Astrocyte of the hippocampus (primary cell): ENCODE measurements at regions not wholly inside any gene's neighbourhood (a gene's known extent, or its start where the extent isn't known, plus 50 kb on each side); places are given as distances from the start of the nearest gene placed in this dataset.
"Not testable (repeated sequence)": the region's sequence is repeated elsewhere in the genome, so short reads cannot be mapped to it uniquely, and the experiment has no call there.

Source experiments
- DNase-seq: peaks from one replicate; pipeline ENCODE4 v3.0.0; 2011; ENCODE audit warnings: low read depth, low spot score

- DNase-seq: no peak
Observed at GRCh38 chr12:25424211-25424731, 128.8 kb downstream of the LMNTD1 start.

GRCh38 chr12:25423355-25424050, 129.6 kb downstream of the LMNTD1 start:
- peak; percentile 57 for DNase-seq

GRCh38 chr12:25422241-25422640, 130.8 kb downstream of the LMNTD1 start:
- DNase-seq: no peak

DNA sequence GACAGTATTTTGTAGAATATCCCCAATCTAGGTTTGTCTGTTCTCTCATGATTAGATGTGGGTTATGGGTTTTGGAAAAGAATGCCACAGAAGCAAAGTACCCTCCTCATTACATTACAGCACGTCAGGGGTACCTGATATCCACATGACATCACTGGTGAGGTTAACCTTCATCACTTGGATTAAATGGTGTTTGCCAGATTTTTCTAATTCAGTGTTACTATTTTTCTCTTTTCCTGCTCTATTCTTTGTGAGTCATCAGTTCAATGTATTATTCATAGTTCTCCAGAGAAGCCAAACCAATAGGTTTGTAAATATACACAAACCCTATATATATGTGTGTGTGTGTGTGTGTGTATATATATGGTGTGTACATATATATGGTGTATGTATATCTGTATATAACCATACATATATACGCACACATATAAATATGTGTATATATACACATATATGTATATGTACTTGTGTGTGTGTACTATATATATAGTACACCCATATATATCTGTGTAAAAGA, 131.4 kb downstream of the LMNTD1 start:
- DNase-seq: peak; percentile 13

DNA sequence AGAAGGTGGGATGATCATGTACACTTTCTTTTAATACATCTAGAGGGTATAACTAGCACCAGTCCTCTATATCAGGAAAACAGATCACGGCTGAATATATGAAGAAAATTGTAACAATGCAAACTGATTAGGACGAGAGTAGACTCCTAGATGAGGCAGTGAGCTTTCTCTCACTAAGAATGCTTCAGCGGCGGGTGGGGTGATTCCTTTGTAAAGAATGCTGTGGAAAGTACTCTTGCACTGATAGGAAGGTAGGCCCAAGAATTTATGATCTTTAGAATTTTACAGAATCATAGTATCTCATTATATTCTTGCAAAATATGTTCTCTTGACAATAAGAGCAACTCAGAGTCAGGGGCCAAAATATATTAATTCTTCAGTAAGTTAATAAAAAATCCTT, 133.0 kb downstream of the LMNTD1 start:
- DNase-seq: no peak

GRCh38 chr12:25419595-25419994, 133.5 kb downstream of the LMNTD1 start:
- DNase-seq: no peak

GRCh38 chr12:25417071-25417470, 136.0 kb downstream of the LMNTD1 start:
- DNase-seq: no peak

DNA sequence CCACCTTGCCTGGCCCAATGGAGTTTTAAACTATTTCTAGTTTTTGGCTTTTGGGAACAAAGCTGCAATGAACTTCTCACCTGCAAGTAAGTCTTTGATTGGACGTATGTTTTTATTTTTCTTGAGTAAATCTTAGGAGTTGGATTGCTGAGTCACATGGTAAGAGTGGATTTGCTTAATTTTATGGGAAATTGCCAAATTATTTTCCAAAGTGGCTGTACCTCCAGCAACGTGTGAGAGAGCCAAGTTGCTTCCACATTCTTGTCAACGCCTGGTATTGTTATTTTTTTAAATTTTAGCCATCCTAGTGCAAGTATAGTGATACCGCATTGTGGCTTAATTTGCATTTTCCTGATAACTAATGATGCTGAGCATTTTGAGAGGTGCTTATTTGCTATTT, 136.6 kb downstream of the LMNTD1 start:
- peak; percentile 19 for DNase-seq

GRCh38 chr12:25415004-25415403, 138.1 kb downstream of the LMNTD1 start:
- no peak for DNase-seq

- no peak for DNase-seq
Observed at GRCh38 chr12:25412735-25413134, 140.3 kb downstream of the LMNTD1 start.

DNA sequence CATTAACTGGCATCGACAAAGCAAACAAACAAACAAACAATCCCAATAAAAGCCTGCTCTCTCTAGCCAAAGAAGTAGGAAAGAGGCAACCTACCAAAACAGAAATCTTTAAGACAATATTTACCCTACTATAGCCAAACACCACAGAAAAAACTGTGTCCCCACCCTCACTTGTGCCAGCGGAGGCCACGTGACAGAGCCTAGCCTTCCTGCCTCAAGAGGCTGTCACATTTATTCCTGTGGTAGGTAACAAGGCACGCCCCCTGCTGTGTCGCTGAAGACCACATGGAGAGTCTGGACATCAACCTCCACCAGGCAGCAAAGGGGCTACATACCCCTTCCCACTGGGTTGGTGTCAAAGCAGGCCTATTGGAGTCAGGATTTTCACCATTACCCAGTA, 148.1 kb downstream of the LMNTD1 start:
- DNase-seq: no peak

- DNase-seq: no peak
Observed at GRCh38 chr12:25401547-25402345, 151.0 kb upstream of the KRAS start.

DNA sequence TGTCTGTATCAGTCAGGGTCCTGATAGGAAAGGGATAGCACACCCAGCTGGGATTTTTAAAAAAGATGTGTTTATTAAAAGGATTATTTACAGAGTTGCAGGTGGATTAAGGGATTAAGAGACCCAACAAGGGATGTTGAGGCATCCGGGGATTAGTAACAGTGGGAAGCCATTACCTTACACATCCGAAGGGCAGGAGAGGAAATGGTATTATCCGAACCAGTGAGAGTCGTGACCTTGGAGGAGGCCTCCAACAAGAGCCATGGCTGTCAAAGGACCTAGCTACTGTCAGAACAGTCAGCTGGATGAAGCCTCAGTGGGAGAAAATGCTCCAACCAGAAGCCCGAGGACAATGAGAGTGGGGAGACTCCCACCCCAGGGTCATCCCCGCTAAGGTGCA, 146.3 kb upstream of the KRAS start:
- no peak for DNase-seq

DNA sequence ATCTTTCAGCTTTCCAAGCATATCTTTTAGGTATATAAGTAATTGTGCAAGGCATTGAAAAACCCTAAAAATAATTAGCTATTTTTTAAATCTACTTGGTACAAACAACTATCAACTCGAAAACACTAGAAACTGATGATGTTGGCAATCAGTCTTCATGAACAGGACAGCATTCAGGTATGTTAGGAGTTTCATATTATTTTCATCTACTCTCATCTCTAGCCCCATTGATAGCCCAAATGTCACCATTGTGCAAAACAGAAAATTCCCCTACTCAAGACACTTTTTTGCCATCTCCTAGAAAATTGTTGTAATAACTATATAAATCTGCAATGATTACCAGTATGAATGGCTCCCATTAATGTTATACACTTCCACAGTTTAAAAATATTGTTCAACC, 144.5 kb upstream of the KRAS start:
- DNase-seq: no peak

- DNase-seq: not testable (repeated sequence)
Observed at GRCh38 chr12:25394775-25395174, 144.0 kb upstream of the KRAS start.

- DNase-seq: no peak
Observed at GRCh38 chr12:25394025-25394424, 143.3 kb upstream of the KRAS start.

- not testable (repeated sequence) for DNase-seq
Observed at GRCh38 chr12:25391346-25391745, 140.6 kb upstream of the KRAS start.

DNA sequence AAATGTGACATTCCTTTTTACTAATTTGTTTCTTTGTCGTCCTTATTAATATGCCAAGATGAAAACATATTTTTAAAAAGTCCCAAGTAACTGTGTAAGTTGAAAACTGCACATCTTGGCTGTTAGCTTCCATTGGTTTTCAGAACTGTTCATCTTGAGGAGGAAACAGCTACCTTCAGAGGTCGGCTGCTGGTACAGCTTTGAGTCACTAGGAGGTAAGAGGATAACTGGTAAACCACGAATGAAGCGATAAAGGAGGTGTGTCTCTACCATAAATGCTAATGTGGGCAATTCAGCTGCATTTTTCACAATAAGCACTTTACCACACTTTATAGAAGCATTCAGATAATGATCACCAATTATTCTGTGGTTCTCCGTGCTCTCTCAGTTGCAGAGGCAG, 137.5 kb upstream of the KRAS start:
- peak; percentile 59 for DNase-seq

DNA sequence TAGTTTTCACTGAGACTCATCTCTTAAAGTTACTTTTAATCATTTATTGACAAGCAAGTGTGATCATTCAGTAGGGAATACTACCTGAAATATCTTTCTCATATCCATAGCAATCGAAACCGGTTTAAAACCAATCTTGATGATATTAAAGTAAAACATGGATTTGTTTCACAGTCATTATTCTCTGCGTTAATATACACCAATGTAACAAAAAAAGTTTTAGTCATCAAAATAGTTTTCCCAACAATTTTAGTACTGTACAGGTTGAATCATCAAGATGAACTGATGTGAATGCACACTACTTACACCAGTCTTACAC, 137.0 kb upstream of the KRAS start:
- DNase-seq: no peak

- peak; percentile 94 for DNase-seq
Observed at GRCh38 chr12:25386831-25387731, 136.4 kb upstream of the KRAS start.

DNA sequence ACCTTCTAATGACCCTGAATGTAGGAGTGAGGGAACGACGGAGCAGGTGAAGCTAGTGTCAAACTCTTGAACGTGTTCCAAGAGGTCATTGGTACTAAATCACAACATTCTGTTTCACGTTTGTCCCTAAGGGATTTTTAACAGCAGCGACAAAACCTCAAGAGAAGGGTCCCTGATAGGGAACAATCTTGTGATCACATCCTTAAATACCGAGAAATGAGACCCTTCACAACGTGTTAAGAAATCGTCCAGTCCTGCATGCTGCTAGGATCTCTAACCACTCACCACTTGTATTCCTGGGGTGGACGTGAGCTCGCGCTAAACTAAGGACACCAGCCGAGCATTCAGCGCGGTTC, 134.1 kb upstream of the KRAS start:
- no peak for DNase-seq
